ENCODE measurements at regions not wholly inside any gene's neighbourhood (a gene's known extent, or its start where the extent isn't known, plus 50 kb on each side); places are given as distances from the start of the nearest gene placed in this dataset.

GRCh38 chr17:17408236-17408794 is 68.5 kb upstream of the MED9 start:
- peak; percentile 69 for TF ChIP-seq CEBPB (IDR thresholded peaks at IDR 0.05)
- no peak for TF ChIP-seq MAX (IDR thresholded peaks at IDR 0.05)
- no peak for TF ChIP-seq NFIC (IDR thresholded peaks at IDR 0.05)

GRCh38 chr17:17410357-17410756 is 66.4 kb upstream of the MED9 start:
- TF ChIP-seq CREB1 (IDR thresholded peaks at IDR 0.05; ENCODE audit: low read depth), result no peak
- no peak for TF ChIP-seq NFIC (IDR thresholded peaks at IDR 0.05)
- no peak for TF ChIP-seq TEAD4 (IDR thresholded peaks at IDR 0.05)
- TF ChIP-seq CEBPB (IDR thresholded peaks at IDR 0.05), result no peak
- TF ChIP-seq ZBTB7A (IDR thresholded peaks at IDR 0.05; ENCODE audit: low read depth), result no peak

GRCh38 chr17:17411692-17412091 is 65.1 kb upstream of the MED9 start:
- TF ChIP-seq MAX (IDR thresholded peaks at IDR 0.05) (no peak), ZBTB7A (IDR thresholded peaks at IDR 0.05; ENCODE audit: low read depth) (no peak), NFIC (IDR thresholded peaks at IDR 0.05) (no peak), RAD21 (IDR thresholded peaks at IDR 0.05; ENCODE audit: low read depth) (no peak), TAF1 (IDR thresholded peaks at IDR 0.05; ENCODE audit: low read depth) (no peak), REST (IDR thresholded peaks at IDR 0.05; ENCODE audit: low read depth) (no peak), EP300 (IDR thresholded peaks at IDR 0.05; ENCODE audit: borderline replicate concordance) (no peak), CREB1 (IDR thresholded peaks at IDR 0.05; ENCODE audit: low read depth) (no peak), TEAD4 (IDR thresholded peaks at IDR 0.05) (no peak), USF1 (IDR thresholded peaks at IDR 0.05) (no peak), CEBPB (IDR thresholded peaks at IDR 0.05) (no peak), YY1 (IDR thresholded peaks at IDR 0.05; ENCODE audit: low read depth) (no peak)

- TF ChIP-seq CREB1 (IDR thresholded peaks at IDR 0.05; ENCODE audit: low read depth), result no peak
- no peak for TF ChIP-seq CEBPB (IDR thresholded peaks at IDR 0.05)
- TF ChIP-seq TAF1 (IDR thresholded peaks at IDR 0.05; ENCODE audit: low read depth), result no peak
- no peak for TF ChIP-seq USF1 (IDR thresholded peaks at IDR 0.05)
- TF ChIP-seq NFIC (IDR thresholded peaks at IDR 0.05), result no peak
- no peak for TF ChIP-seq YY1 (IDR thresholded peaks at IDR 0.05; ENCODE audit: low read depth)
- TF ChIP-seq MAX (IDR thresholded peaks at IDR 0.05), result no peak
- TF ChIP-seq ZBTB7A (IDR thresholded peaks at IDR 0.05; ENCODE audit: low read depth), result no peak
- TF ChIP-seq TCF12 (IDR thresholded peaks at IDR 0.05; ENCODE audit: low read depth), result no peak
- TF ChIP-seq EGR1 (IDR thresholded peaks at IDR 0.05), result no peak
- no peak for TF ChIP-seq FOXM1 (IDR thresholded peaks at IDR 0.05; ENCODE audit: borderline replicate concordance, low read depth)
- no peak for TF ChIP-seq RAD21 (IDR thresholded peaks at IDR 0.05; ENCODE audit: low read depth)
- no peak for TF ChIP-seq TEAD4 (IDR thresholded peaks at IDR 0.05)
- TF ChIP-seq REST (IDR thresholded peaks at IDR 0.05; ENCODE audit: low read depth), result no peak
- TF ChIP-seq EP300 (IDR thresholded peaks at IDR 0.05; ENCODE audit: borderline replicate concordance), result no peak
Measured at GRCh38 chr17:17412326-17412725, 64.5 kb upstream of the MED9 start.

- no peak for TF ChIP-seq TAF1 (IDR thresholded peaks at IDR 0.05; ENCODE audit: low read depth)
- TF ChIP-seq MAX (IDR thresholded peaks at IDR 0.05), result no peak
- TF ChIP-seq TEAD4 (IDR thresholded peaks at IDR 0.05), result no peak
- TF ChIP-seq EGR1 (IDR thresholded peaks at IDR 0.05), result no peak
- no peak for TF ChIP-seq EP300 (IDR thresholded peaks at IDR 0.05; ENCODE audit: borderline replicate concordance)
- no peak for TF ChIP-seq USF1 (IDR thresholded peaks at IDR 0.05)
- TF ChIP-seq NFIC (IDR thresholded peaks at IDR 0.05), result no peak; the same call in 1 of the 2 replicates
- TF ChIP-seq TCF12 (IDR thresholded peaks at IDR 0.05; ENCODE audit: low read depth), result no peak
- no peak for TF ChIP-seq RAD21 (IDR thresholded peaks at IDR 0.05; ENCODE audit: low read depth)
- no peak for TF ChIP-seq ZBTB7A (IDR thresholded peaks at IDR 0.05; ENCODE audit: low read depth)
- no peak for TF ChIP-seq CREB1 (IDR thresholded peaks at IDR 0.05; ENCODE audit: low read depth)
- no peak for TF ChIP-seq CEBPB (IDR thresholded peaks at IDR 0.05)
- TF ChIP-seq FOXM1 (IDR thresholded peaks at IDR 0.05; ENCODE audit: borderline replicate concordance, low read depth), result no peak
- TF ChIP-seq REST (IDR thresholded peaks at IDR 0.05; ENCODE audit: low read depth), result no peak
- TF ChIP-seq YY1 (IDR thresholded peaks at IDR 0.05; ENCODE audit: low read depth), result no peak
Measured at GRCh38 chr17:17413215-17413792, 63.5 kb upstream of the MED9 start.
